ENCODE measurements at regions not wholly inside any gene's neighbourhood (a gene's known extent, or its start where the extent isn't known, plus 50 kb on each side); places are given as distances from the start of the nearest gene placed in this dataset.

GRCh38 chr4:85406185-85406584 lies 68.8 kb upstream of the ARHGAP24 start (continued):
- TF ChIP-seq, protein P1, sequence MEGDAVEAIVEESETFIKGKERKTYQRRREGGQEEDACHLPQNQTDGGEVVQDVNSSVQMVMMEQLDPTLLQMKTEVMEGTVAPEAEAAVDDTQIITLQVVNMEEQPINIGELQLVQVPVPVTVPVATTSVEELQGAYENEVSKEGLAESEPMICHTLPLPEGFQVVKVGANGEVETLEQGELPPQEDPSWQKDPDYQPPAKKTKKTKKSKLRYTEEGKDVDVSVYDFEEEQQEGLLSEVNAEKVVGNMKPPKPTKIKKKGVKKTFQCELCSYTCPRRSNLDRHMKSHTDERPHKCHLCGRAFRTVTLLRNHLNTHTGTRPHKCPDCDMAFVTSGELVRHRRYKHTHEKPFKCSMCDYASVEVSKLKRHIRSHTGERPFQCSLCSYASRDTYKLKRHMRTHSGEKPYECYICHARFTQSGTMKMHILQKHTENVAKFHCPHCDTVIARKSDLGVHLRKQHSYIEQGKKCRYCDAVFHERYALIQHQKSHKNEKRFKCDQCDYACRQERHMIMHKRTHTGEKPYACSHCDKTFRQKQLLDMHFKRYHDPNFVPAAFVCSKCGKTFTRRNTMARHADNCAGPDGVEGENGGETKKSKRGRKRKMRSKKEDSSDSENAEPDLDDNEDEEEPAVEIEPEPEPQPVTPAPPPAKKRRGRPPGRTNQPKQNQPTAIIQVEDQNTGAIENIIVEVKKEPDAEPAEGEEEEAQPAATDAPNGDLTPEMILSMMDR (IDR thresholded peaks at IDR 0.05; ENCODE audit: low read depth, low read length, missing input control), result no peak
- TF ChIP-seq, protein P2, sequence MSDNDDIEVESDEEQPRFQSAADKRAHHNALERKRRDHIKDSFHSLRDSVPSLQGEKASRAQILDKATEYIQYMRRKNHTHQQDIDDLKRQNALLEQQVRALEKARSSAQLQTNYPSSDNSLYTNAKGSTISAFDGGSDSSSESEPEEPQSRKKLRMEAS (IDR thresholded peaks at IDR 0.05), result no peak
- TF ChIP-seq FOXA1 (IDR thresholded peaks at IDR 0.05) (no peak), YY1 (IDR thresholded peaks at IDR 0.05) (no peak), JUND (IDR thresholded peaks at IDR 0.05) (no peak), TAF1 (conservative IDR thresholded peaks at IDR 0.05) (no peak)

DNA sequence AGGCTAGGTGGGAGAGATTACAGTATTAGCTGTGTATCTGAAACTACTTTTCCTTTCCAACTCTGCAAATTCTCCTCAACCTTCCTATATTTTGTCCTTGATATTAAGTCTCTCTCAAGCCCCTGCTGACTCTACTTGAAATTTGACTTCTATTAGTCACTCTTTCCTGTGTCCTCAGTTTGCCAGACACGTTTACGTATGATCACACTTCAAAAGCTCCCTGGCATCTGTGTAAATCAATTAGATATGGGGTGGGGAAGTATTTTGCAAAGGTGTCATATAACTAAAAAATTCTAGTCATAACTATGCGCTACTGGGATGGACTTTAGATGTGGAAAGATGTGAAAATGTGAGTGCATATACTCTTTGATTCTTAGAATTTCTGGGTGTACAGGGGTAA lies 67.4 kb upstream of the ARHGAP24 start:
- no peaks in the 10 kb centered on the region for H3K36me3 ChIP-seq (ENCODE audit: control insufficient read depth in 4 of 4, insufficient read depth in 3 of 4, low read depth in 1 of 4, low read length in 3 of 4)
- H3K27me3 ChIP-seq (ENCODE audit: control insufficient read depth in 4 of 4, insufficient read depth in 4 of 4, low read length in 3 of 4), result no peaks in the 10 kb centered on the region
- TF ChIP-seq, protein P3, sequence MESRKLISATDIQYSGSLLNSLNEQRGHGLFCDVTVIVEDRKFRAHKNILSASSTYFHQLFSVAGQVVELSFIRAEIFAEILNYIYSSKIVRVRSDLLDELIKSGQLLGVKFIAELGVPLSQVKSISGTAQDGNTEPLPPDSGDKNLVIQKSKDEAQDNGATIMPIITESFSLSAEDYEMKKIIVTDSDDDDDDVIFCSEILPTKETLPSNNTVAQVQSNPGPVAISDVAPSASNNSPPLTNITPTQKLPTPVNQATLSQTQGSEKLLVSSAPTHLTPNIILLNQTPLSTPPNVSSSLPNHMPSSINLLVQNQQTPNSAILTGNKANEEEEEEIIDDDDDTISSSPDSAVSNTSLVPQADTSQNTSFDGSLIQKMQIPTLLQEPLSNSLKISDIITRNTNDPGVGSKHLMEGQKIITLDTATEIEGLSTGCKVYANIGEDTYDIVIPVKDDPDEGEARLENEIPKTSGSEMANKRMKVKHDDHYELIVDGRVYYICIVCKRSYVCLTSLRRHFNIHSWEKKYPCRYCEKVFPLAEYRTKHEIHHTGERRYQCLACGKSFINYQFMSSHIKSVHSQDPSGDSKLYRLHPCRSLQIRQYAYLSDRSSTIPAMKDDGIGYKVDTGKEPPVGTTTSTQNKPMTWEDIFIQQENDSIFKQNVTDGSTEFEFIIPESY (IDR thresholded peaks at IDR 0.05), result no peak
- no peak overlapping the region for H3K9ac ChIP-seq (ENCODE audit: low read depth in 1 of 2, low read length in 2 of 2)
- DNase-seq (ENCODE audit: low spot score), result no peak
- H3K9me3 ChIP-seq (ENCODE audit: control insufficient read depth in 4 of 4, low read length in 3 of 4), result no peaks in the 10 kb centered on the region
- H3K4me1 ChIP-seq (ENCODE audit: control insufficient read depth in 4 of 4, insufficient read depth in 4 of 4, low read length in 3 of 4), result no peaks in the 10 kb centered on the region
- 74% methylated on average over 3 of the region's 3 CpGs for WGBS
- H3K4me3 ChIP-seq (ENCODE audit: low read depth in 1 of 3, low read length in 3 of 3), result no peak overlapping the region
- H3K27ac ChIP-seq (ENCODE audit: low read depth in 1 of 2, low read length in 2 of 2), result no peak overlapping the region

GRCh38 chr4:85408301-85408700 lies 66.6 kb upstream of the ARHGAP24 start:
- H3K27me3 ChIP-seq (ENCODE audit: control insufficient read depth in 4 of 4, insufficient read depth in 4 of 4, low read length in 3 of 4), result no peaks in the 10 kb centered on the region
- no peak for TF ChIP-seq JUND (IDR thresholded peaks at IDR 0.05)
- no peak for TF ChIP-seq TAF1 (conservative IDR thresholded peaks at IDR 0.05)
- TF ChIP-seq SP1 (IDR thresholded peaks at IDR 0.05), result no peak
- TF ChIP-seq NR2F2 (IDR thresholded peaks at IDR 0.05), result no peak
- TF ChIP-seq FOXA1 (IDR thresholded peaks at IDR 0.05), result no peak
- TF ChIP-seq REST (IDR thresholded peaks at IDR 0.05), result no peak
- no peak for TF ChIP-seq FOXA2 (IDR thresholded peaks at IDR 0.05)
- TF ChIP-seq, protein P4, sequence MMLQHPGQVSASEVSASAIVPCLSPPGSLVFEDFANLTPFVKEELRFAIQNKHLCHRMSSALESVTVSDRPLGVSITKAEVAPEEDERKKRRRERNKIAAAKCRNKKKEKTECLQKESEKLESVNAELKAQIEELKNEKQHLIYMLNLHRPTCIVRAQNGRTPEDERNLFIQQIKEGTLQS (IDR thresholded peaks at IDR 0.05), result no peak
- no peak for TF ChIP-seq HNF4G (IDR thresholded peaks at IDR 0.05)
- no peak for TF ChIP-seq EGR1 (IDR thresholded peaks at IDR 0.05; ENCODE audit: low read depth in 2 of 2)
- TF ChIP-seq, protein P3 (IDR thresholded peaks at IDR 0.05), result no peak
- TF ChIP-seq RAD21 (IDR thresholded peaks at IDR 0.05), result no peak
- no peak for TF ChIP-seq YY1 (IDR thresholded peaks at IDR 0.05)
- TF ChIP-seq, protein P1 (IDR thresholded peaks at IDR 0.05; ENCODE audit: low read depth, low read length, missing input control), result no peak
- TF ChIP-seq GABPA (IDR thresholded peaks at IDR 0.05 in 1 of 2, conservative IDR thresholded peaks at IDR 0.05 in 1 of 2), result no peak
- TF ChIP-seq HNF4A (conservative IDR thresholded peaks at IDR 0.05), result no peak
- H3K36me3 ChIP-seq (ENCODE audit: control insufficient read depth in 4 of 4, insufficient read depth in 3 of 4, low read depth in 1 of 4, low read length in 3 of 4), result no peaks in the 10 kb centered on the region
- H3K27ac ChIP-seq (ENCODE audit: low read depth in 1 of 2, low read length in 2 of 2), result no peak overlapping the region
- WGBS, result 88% methylated on average over 1 of the region's 1 CpG
- DNase-seq (ENCODE audit: low spot score), result no peak
- no peak overlapping the region for H3K4me3 ChIP-seq (ENCODE audit: low read depth in 1 of 3, low read length in 3 of 3)
- H3K9me3 ChIP-seq (ENCODE audit: control insufficient read depth in 4 of 4, low read length in 3 of 4), result no peaks in the 10 kb centered on the region
- H3K4me1 ChIP-seq (ENCODE audit: control insufficient read depth in 4 of 4, insufficient read depth in 4 of 4, low read length in 3 of 4), result no peaks in the 10 kb centered on the region
- no peak overlapping the region for H3K9ac ChIP-seq (ENCODE audit: low read depth in 1 of 2, low read length in 2 of 2)
